ENCODE measurements at regions not wholly inside any gene's neighbourhood (a gene's known extent, or its start where the extent isn't known, plus 50 kb on each side); places are given as distances from the start of the nearest gene placed in this dataset.
"Not testable (repeated sequence)": the region's sequence is repeated elsewhere in the genome, so short reads cannot be mapped to it uniquely, and the experiment has no call there.

GRCh38 chr17:20683651-20684229 is 104.2 kb downstream of the CDRT15L2 start:
- DNase-seq = not testable (repeated sequence)

DNA sequence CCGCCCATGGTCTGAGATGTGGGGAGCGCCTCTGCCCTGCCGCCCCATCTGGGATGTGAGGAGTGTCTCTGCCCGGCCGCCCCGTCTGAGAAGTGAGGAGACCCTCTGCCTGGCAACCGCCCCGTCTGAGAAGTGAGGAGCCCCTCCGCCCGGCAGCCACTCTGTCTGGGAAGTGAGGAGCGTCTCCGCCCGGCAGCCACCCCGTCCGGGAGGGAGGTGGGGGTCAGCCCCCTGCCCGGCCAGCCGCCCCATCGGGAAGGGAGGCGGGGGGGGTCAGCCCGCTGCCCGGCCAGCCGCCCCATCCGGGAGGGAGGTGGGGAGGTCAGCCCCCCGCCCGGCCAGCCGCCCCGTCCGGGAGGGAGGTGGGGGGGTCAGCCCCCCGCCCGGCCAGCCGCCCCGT is 105.5 kb downstream of the CDRT15L2 start:
- DNase-seq = not testable (repeated sequence)

DNA sequence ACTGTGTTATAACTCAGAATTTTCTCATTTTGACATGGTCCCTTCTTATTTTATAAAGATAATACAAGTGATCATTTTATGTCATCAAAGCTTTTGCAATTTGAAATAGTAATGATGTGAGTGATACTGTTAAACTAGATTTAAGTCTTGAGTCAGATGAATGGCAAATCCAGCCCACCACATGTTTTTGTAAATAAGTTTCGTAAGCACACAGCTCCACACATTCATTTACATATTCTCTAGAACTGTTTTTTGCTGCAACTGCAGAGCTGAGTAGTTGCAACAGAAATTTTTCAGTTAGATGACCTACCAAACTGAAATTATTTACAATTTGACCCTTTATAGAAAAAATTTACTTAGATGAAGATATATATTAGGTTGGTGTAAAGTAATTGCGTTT is 108.1 kb downstream of the CDRT15L2 start:
- DNase-seq = not testable (repeated sequence)

GRCh38 chr17:20689170-20689749 is 109.7 kb downstream of the CDRT15L2 start:
- DNase-seq = not testable (repeated sequence)

DNA sequence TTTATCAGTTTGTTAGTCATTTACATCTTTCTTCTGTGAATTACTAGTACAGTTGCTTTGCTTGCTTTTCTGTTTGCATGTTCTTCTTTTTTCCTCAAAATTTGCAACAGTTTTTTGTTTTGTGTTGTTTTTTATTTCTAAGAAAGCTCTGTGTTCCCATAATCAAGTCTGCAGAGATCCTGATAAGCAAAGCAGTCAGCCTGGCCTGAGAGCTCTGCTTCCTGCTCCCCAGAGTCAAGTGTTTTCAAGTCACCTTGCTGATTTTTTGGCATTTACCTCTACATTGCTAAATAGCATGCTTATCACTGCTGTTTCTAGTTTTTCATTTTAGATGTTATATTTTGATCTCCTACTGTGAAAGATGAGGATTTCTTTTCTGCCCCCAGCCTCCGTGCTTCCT is 113.2 kb downstream of the CDRT15L2 start:
- DNase-seq = not testable (repeated sequence)

- not testable (repeated sequence) for DNase-seq
These were observed 116.3 kb downstream of the CDRT15L2 start for GRCh38 chr17:20695871-20696270.

GRCh38 chr17:20698463-20699206 is 119.1 kb downstream of the CDRT15L2 start:
- not testable (repeated sequence) for DNase-seq

DNA sequence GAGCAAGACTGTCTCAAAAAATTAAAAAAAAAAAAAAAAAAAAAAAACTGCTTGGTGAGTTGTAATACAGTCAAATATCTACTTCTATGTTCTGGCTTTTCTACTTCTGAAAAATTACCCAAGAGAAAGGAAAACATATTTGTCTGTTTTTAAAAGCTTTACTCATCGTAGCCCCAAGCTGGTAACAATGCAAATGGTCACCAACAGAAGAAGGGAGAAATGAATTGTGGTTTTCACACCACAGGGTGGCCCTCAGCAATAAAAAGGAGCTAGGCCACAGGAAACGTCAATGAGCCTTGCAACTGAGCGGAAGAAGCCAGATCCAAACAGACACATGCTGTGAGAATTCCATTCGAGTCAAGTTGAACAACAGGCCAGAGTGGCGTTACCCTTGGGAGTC is 121.0 kb downstream of the CDRT15L2 start:
- DNase-seq = not testable (repeated sequence)

- DNase-seq = not testable (repeated sequence)
These were observed 121.8 kb downstream of the CDRT15L2 start for GRCh38 chr17:20701366-20701765.

- DNase-seq = no peak
These were observed 123.2 kb downstream of the CDRT15L2 start for GRCh38 chr17:20702692-20703091.

DNA sequence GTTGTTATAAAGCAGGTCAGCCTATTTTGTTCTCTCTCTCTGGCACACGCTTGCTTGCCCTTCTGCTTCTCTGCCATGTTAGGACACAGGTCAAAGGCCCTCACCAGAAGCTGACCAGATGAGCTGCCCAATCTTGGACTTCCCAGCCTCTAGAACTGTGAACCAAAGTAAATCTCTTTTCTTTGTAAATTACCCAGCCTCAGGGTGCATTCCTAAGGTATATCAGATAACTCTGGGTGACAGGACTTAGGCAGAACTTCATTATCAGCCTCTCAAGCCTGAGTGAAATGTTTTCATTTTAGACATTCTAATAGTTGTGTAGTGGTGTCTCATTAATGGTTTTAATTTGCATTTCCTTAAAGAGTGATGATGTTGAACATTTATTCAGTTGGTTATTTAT is 124.3 kb downstream of the CDRT15L2 start:
- no peak for DNase-seq

DNA sequence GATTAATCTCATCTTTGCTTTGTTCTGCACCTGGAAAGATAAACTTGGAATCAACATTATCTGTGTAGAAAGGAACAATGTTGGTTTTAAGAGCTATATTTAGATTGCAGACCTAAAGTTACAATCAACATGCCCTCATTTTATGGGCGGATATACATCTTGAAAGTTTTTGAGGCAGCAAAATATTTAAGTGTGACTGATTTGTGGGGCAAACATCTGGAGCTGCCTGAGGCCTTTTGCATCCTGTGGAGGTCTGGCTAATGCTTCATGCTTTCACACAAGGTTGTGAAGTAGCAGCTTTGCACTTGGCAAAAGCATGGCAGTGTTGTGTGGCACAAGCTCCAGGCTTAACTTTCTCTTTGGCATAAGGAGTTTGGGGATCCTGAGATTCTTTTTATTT is 125.7 kb downstream of the CDRT15L2 start:
- not testable (repeated sequence) for DNase-seq

DNA sequence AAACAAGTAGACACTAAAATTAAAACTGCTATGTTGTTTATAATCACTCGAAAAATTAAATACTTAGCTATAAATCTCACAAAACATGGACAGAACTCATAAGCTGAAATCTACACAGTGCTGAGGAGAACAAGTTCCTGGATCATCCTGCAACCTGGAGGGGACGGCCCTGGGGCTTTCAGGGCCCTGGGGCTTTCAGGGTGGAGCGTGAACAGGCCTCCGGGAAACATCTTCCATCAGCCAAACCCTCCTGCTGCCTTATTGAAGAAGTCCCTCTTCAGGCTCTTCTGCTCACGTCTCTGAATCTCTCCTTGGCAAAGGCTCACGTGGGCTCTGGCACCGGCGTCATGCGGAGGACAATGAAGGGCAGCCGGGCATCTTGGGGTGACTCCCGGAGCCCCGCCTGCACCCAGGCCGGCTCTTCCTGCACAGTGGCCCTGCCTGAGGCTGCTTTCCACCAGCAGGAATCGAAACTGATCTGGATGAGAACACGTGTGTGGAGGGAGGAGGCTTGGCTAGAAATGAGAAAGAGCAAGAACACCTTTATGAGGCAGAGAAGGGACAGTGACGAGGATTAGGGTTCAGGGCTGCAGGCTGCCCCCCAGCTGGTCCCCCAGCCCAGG is 127.3 kb downstream of the CDRT15L2 start:
- no peak for DNase-seq

DNA sequence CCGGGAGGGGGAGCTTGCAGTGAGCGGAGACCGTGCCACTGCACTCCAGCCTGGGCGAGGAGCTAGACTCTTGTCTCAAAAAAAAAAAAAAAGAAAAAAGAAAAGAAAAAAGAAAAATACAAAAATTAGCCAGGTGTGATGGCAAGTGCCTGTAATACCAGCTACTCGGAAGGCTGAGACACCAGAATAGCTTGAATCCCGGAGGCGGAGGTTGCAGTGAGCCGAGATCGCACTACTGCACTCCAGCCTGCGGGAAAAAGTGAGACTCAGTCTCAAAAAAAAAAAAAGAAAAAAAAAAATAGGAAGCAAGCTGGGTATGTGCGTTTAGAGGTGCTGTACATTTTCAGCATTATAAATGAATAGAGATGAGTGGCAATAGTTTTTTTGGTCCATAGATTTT is 129.3 kb downstream of the CDRT15L2 start:
- DNase-seq = not testable (repeated sequence)

DNA sequence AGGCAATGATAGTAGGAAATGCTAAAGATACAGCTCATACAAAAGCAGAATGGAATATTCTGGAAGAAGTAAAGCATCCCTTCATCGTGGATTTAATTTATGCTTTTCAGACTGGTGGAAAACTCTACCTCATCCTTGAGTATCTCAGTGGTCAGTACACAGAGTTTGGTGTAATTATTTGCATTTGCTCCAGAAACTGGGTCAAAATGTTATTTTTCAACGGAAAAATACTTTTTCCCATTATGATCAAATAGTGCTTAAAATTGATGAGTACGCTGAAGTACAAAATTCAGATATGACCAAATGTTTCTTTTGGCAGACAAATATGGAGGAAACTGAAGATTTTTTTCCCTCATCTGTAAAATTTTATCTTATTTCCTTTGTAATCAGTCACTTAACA is 137.0 kb downstream of the CDRT15L2 start:
- peak; percentile 29 for DNase-seq

DNA sequence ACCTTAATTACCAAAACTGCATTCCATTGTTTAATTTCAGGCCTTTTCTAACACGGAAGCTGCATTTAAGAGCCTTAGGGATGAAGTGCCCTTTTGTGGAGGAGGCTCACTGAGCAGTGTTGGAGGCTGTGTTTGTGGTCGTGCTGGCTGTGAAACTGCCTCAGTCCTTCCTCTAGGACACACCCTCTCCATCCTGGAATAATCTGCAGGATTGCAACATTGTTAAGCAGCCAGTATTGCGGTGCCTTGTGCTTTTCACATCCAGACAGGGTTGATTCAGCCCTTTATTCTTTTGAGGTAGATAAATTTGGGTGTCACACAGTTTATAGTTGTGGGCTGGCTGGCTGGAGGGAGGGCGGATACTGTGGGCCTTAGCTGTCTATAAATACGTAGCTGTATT is 141.6 kb downstream of the CDRT15L2 start:
- no peak for DNase-seq

DNA sequence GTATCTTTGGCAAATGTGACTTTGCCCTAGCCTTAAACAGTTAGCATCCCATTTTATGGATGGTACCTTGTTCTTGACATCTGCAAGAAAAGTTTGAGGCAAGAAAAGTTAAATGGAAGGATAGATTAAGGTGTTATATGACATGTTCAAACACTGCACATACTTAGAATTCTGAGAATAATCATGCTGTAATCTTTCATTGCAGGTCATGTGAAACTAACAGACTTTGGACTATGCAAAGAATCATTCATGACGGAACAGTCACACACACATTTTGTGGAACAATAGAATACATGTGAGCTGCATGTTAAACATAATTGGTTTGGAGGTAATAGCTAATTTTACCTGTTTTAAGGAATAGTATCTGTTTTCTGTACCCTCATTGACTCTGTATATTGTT is 144.9 kb downstream of the CDRT15L2 start:
- DNase-seq = not testable (repeated sequence)

DNA sequence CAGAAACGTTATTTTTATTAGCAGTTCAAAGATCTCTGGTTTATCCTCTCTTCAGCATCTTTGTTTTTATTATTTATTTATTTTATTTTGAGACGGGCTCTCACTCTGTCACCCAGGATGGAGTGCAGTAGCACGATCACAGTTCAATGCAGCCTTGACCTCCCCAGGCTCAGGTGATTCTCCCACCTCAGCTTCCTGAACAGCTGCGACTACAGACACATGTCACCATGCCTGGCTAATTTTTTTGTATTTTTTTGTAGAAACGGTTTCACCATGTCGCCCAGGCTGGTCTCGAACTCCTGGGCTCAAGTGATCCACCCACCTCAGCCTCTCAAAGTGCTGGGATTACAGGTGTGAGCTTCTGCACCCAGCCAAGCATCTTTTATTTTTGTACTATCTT is 147.7 kb downstream of the CDRT15L2 start:
- not testable (repeated sequence) for DNase-seq

DNA sequence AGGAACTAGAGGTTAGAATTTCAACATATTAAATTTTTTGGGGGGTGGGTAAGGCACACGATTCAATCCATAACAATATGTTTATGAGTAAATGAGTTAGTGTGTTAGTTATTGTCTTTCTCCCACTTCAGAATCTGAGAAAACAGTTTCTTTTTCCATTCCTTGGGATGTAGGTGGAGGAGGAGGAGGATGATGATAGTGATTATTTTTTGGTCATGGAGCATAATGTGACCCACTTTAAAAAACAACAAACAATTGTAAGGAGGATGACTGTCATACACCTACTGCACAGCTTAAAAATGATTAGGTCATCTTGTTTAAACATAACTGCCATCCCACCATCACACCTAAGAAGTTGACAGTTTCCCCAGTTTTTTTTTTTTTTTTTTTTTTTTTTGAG is 148.7 kb downstream of the CDRT15L2 start:
- no peak for DNase-seq

GRCh38 chr17:20731131-20731530 is 151.6 kb downstream of the CDRT15L2 start:
- not testable (repeated sequence) for DNase-seq

- no peak for DNase-seq
These were observed 154.4 kb downstream of the CDRT15L2 start for GRCh38 chr17:20733923-20734322.

DNA sequence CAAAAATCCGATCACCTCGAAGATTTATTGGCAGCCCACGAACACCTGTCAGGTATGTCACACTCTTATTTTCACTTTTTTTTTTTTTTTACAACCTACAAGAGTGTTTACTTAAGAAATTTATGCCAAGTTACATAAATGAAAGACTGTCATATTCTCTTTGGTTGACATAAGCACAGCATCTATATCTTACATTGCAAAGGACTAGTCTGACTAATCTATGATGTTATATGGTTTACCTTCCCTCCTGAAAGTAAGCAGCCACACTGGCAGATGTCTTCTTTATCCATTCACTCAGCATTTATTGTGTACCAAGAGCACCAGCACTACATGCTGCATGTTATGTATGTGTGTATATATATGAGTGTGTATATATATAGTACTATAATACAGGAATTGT is 156.3 kb downstream of the CDRT15L2 start:
- no peak for DNase-seq

- DNase-seq = not testable (repeated sequence)
These were observed 158.1 kb downstream of the CDRT15L2 start for GRCh38 chr17:20737636-20738035.

Data from hindlimb muscle (tissue), 1 donor.